MCF 10A (cell line): ENCODE measurements at regions not wholly inside any gene's neighbourhood (a gene's known extent, or its start where the extent isn't known, plus 50 kb on each side); places are given as distances from the start of the nearest gene placed in this dataset.

Experiments
- BruUV-seq: library from RNA; stranded (reverse); fragments of 400-500 nt; replicated peaks from 2 replicates; lab custom pipeline; 2021; lab: Mats Ljungman, UMichigan
- CTCF ChIA-PET: fragments of 300-600 bp; sonication (Branson Sonifier 250); formaldehyde crosslinking; extraction: SDS; loops from one replicate; lab custom pipeline; 2021; ENCODE audit warnings: antibody characterized with exemption, inconsistent platforms; lab: Yijun Ruan, JAX
- POLR2A ChIA-PET: fragments of 300-600, 350-650 bp; sonication (Branson Sonifier 250); formaldehyde crosslinking; extraction: SDS; loops from one replicate; lab custom pipeline; 2020; ENCODE audit warnings: antibody characterized with exemption, inconsistent platforms; lab: Yijun Ruan, JAX
- DNase-seq: peaks from one replicate; pipeline ENCODE4 v3.0.0-alpha.2; 2018; ENCODE audit not compliant: unreplicated experiment
- H3K27ac Mint-ChIP-seq: one replicate; pipeline ENCODE4 v1.8.0; 2022; ENCODE audit warnings: mild to moderate bottlenecking, low read depth, mixed read lengths; ENCODE audit not compliant: unreplicated experiment
- H3K27me3 Mint-ChIP-seq: one replicate; pipeline ENCODE4 v1.8.0; 2022; ENCODE audit warnings: mixed read lengths; ENCODE audit not compliant: insufficient read depth, unreplicated experiment
- H3K36me3 Mint-ChIP-seq: one replicate; pipeline ENCODE4 v1.8.0; 2022; ENCODE audit warnings: mild to moderate bottlenecking, moderate library complexity, mixed read lengths; ENCODE audit not compliant: insufficient read depth, unreplicated experiment
- H3K4me1 Mint-ChIP-seq: one replicate; pipeline ENCODE4 v1.8.0; 2022; ENCODE audit warnings: mixed read lengths; ENCODE audit not compliant: insufficient read depth, unreplicated experiment
- H3K4me3 Mint-ChIP-seq: one replicate; pipeline ENCODE4 v1.8.0; 2022; ENCODE audit warnings: mild to moderate bottlenecking, moderate library complexity, mixed read lengths; ENCODE audit not compliant: unreplicated experiment
- H3K9me3 Mint-ChIP-seq: one replicate; pipeline ENCODE4 v1.8.0; 2022; ENCODE audit warnings: mixed read lengths; ENCODE audit not compliant: unreplicated experiment
- CTCF ChIP-seq: fragments of 200-600 bp; IDR thresholded peaks from one replicate; pipeline ENCODE4 v1.8.0; 2022; ENCODE audit warnings: antibody characterized with exemption, mild to moderate bottlenecking; ENCODE audit not compliant: unreplicated experiment
- intact Hi-C: fragments of 100-400 bp; cut with micrococcal nuclease; formaldehyde crosslinking; loops from 2 replicates; pipeline ENCODE4 v1.14.1; 2022

- H3K9me3 Mint-ChIP-seq: no peaks in the 10 kb centered on the region
- no TSS peak for BruUV-seq
Observed at GRCh38 chr10:55214608-55215007, 413.6 kb upstream of the PCDH15 start.

GRCh38 chr10:55212051-55212450, 411.0 kb upstream of the PCDH15 start:
- Mint-ChIP-seq H3K9me3 (no peaks in the 10 kb centered on the region), H3K27ac (no peak overlapping the region), H3K4me3 (no peak overlapping the region), H3K27me3 (peaks cover 62% of the 10 kb centered on the region), H3K36me3 (no peaks in the 10 kb centered on the region), H3K4me1 (no peaks in the 10 kb centered on the region)
- no peak for TF ChIP-seq CTCF
- CTCF ChIA-PET: no interaction called here
- POLR2A ChIA-PET: no interaction called here
- DNase-seq: no peak
- intact Hi-C loops: no loop called here
- BruUV-seq: no TSS peak

More at GRCh38 chr10:55214608-55215007, 413.6 kb upstream of the PCDH15 start:
- ChIA-PET CTCF (no interaction called here), POLR2A (no interaction called here)
- Mint-ChIP-seq H3K36me3 (no peaks in the 10 kb centered on the region), H3K4me3 (no peak overlapping the region), H3K27me3 (peaks cover 59% of the 10 kb centered on the region), H3K27ac (no peak overlapping the region), H3K4me1 (no peaks in the 10 kb centered on the region)
- TF ChIP-seq CTCF: no peak
- intact Hi-C loops: no loop called here
- no peak for DNase-seq

- peaks cover 73% of the 10 kb centered on the region for H3K27me3 Mint-ChIP-seq
- intact Hi-C loops: no loop called here
Observed at GRCh38 chr10:55203874-55204273, 402.8 kb upstream of the PCDH15 start.

GRCh38 chr10:55203319-55203718, 402.3 kb upstream of the PCDH15 start:
- Mint-ChIP-seq H3K27ac (no peak overlapping the region), H3K4me1 (no peaks in the 10 kb centered on the region), H3K36me3 (no peaks in the 10 kb centered on the region), H3K4me3 (no peak overlapping the region), H3K27me3 (peaks cover 73% of the 10 kb centered on the region), H3K9me3 (no peaks in the 10 kb centered on the region)
- intact Hi-C loops: no loop called here
- CTCF ChIA-PET: no interaction called here
- TF ChIP-seq CTCF: no peak
- no peak for DNase-seq
- POLR2A ChIA-PET: no interaction called here
- no TSS peak for BruUV-seq

More at GRCh38 chr10:55203874-55204273, 402.8 kb upstream of the PCDH15 start:
- no peak overlapping the region for H3K27ac Mint-ChIP-seq
- ChIA-PET CTCF (no interaction called here), POLR2A (no interaction called here)
- no peaks in the 10 kb centered on the region for H3K4me1 Mint-ChIP-seq
- no peaks in the 10 kb centered on the region for H3K36me3 Mint-ChIP-seq
- H3K9me3 Mint-ChIP-seq: no peaks in the 10 kb centered on the region
- no peak for DNase-seq
- no TSS peak for BruUV-seq
- H3K4me3 Mint-ChIP-seq: no peak overlapping the region
- TF ChIP-seq CTCF: no peak
